ENCODE measurements at regions not wholly inside any gene's neighbourhood (a gene's known extent, or its start where the extent isn't known, plus 50 kb on each side); places are given as distances from the start of the nearest gene placed in this dataset.

DNA sequence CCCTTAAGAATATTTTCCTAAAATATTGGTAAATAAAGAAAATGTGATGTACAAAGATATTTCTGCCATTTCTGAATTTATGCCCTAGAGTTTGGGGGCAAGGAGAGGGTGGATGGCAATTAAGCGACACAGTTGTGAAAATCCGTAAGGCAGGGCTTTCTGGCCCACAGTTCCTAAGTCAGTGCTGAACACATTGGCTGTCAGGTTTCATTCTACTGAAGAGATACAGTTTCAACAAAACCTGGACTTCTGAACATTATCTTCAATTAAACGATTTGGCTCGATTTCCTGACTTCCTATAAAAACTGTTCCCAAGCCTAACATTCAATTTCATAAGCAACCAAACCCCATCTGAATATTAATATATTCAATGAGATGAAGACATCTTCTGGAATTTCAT, 61.1 kb upstream of the NEBL start:
- TF ChIP-seq CTCF (IDR thresholded peaks at IDR 0.05) (no peak), POLR2AphosphoS5 (IDR thresholded peaks at IDR 0.05; ENCODE audit: low read depth, low read length) (no peak), REST (IDR thresholded peaks at IDR 0.05; ENCODE audit: insufficient read depth in 1 of 2, low read depth in 2 of 2, low read length in 1 of 2) (no peak), TCF7L2 (IDR thresholded peaks at IDR 0.05; ENCODE audit: low read depth, low read length) (no peak), SIN3A (IDR thresholded peaks at IDR 0.05; ENCODE audit: borderline replicate concordance, insufficient read depth, low read depth, low read length) (no peak)
